Caco-2 (cell line): ENCODE measurements at regions not wholly inside any gene's neighbourhood (a gene's known extent, or its start where the extent isn't known, plus 50 kb on each side); places are given as distances from the start of the nearest gene placed in this dataset.

ENCODE experiments used
- BruUV-seq: library from RNA; stranded (reverse); fragments of 400-500 nt; replicated peaks from 2 replicates; lab custom pipeline; 2021; lab: Mats Ljungman, UMichigan
- CTCF ChIA-PET: fragments of 300-600 bp; sonication (Branson Sonifier 250); formaldehyde crosslinking; loops from one replicate; lab custom pipeline; 2022; ENCODE audit warnings: antibody characterized with exemption; lab: Charles Lee
- POLR2A ChIA-PET: fragments of 300-600 bp; sonication (Branson Sonifier 250); formaldehyde crosslinking; loops from one replicate; lab custom pipeline; 2022; ENCODE audit warnings: antibody characterized with exemption; lab: Charles Lee
- DNase-seq, 2 experiments: peaks; one replicate each; pipeline versions ENCODE4 v3.0.0 to v3.0.0-alpha.2; 2020 to 2022
- H3K27me3 ChIP-seq: replicated peaks from 2 replicates; pipeline ENCODE4 v1.6.0; 2011; ENCODE audit warnings: low read length; ENCODE audit not compliant: control insufficient read depth, insufficient read depth
- H3K36me3 ChIP-seq: 2 replicates; pipeline ENCODE4 v1.5.1; 2011; ENCODE audit warnings: low read length; ENCODE audit not compliant: control insufficient read depth, insufficient read depth
- H3K4me1 ChIP-seq: fragments of 250-450 bp; sonication (Bioruptor Pico); 2 replicates; pipeline ENCODE4 v1.5.1; 2020; ENCODE audit warnings: mild to moderate bottlenecking
- H3K4me3 ChIP-seq: 2 replicates; pipeline ENCODE4 v1.5.1; 2011; ENCODE audit warnings: low read depth, mild to moderate bottlenecking, control low read depth, low read length
- H3K9me3 ChIP-seq: fragments of 250-450 bp; sonication (Bioruptor Pico); 2 replicates; pipeline ENCODE4 v1.5.1; 2020; ENCODE audit warnings: mild to moderate bottlenecking, moderate library complexity
- H3K27ac Mint-ChIP-seq: one replicate; pipeline ENCODE4 v1.8.0; 2022; ENCODE audit warnings: mixed read lengths; ENCODE audit not compliant: unreplicated experiment
- H3K27me3 Mint-ChIP-seq: one replicate; pipeline ENCODE4 v1.8.0; 2022; ENCODE audit warnings: mixed read lengths; ENCODE audit not compliant: insufficient read depth, unreplicated experiment
- H3K36me3 Mint-ChIP-seq: one replicate; pipeline ENCODE4 v1.8.0; 2022; ENCODE audit warnings: mild to moderate bottlenecking, mixed read lengths; ENCODE audit not compliant: insufficient read depth, unreplicated experiment
- H3K4me1 Mint-ChIP-seq: one replicate; pipeline ENCODE4 v1.8.0; 2022; ENCODE audit warnings: low read depth, mixed read lengths; ENCODE audit not compliant: unreplicated experiment
- H3K4me3 Mint-ChIP-seq: one replicate; pipeline ENCODE4 v1.8.0; 2022; ENCODE audit warnings: mild to moderate bottlenecking, moderate library complexity, mixed read lengths; ENCODE audit not compliant: unreplicated experiment
- H3K9me3 Mint-ChIP-seq: one replicate; pipeline ENCODE4 v1.8.0; 2022; ENCODE audit warnings: mixed read lengths; ENCODE audit not compliant: unreplicated experiment
- CTCF ChIP-seq, 2 experiments: fragments of 200-600 bp in 1 of 2; IDR thresholded peaks; 1 replicate in 1 of 2; 2 replicates in 1 of 2; pipeline versions ENCODE4 v1.5.1 to v1.8.0; 2011 to 2022; ENCODE audit warnings: antibody characterized with exemption in 1 of 2, control low read depth in 1 of 2, inconsistent platforms in 1 of 2, low read depth in 1 of 2, low read length in 1 of 2, mild to moderate bottlenecking in 1 of 2, moderate library complexity in 1 of 2; ENCODE audit not compliant: insufficient read depth in 1 of 2, severe bottlenecking in 1 of 2, unreplicated experiment in 1 of 2
- intact Hi-C: fragments of 100-400 bp; cut with micrococcal nuclease; formaldehyde crosslinking; loops from one replicate; pipeline ENCODE4 v1.10.0; 2022; ENCODE audit not compliant: unreplicated experiment

GRCh38 chr20:5471368-5471767, 139.4 kb downstream of the GPCPD1 start:
- Mint-ChIP-seq H3K36me3 (no peaks in the 10 kb centered on the region), H3K9me3 (no peaks in the 10 kb centered on the region), H3K4me3 (no peak overlapping the region), H3K27ac (no peak overlapping the region), H3K4me1 (no peaks in the 10 kb centered on the region), H3K27me3 (peaks cover 4% of the 10 kb centered on the region)
- no peak for TF ChIP-seq CTCF (IDR thresholded peaks at IDR 0.05; ENCODE audit: insufficient read depth in 1 of 2, low read depth in 1 of 2, low read length in 1 of 2, severe bottlenecking in 1 of 2, unreplicated experiment in 1 of 2)
- H3K4me3 ChIP-seq = no peak overlapping the region
- H3K4me1 ChIP-seq = no peaks in the 10 kb centered on the region
- no peaks in the 10 kb centered on the region for H3K36me3 ChIP-seq
- ChIA-PET POLR2A (no interaction called here), CTCF (no interaction called here)
- no peak for DNase-seq
- BruUV-seq = no TSS peak
- intact Hi-C loops = no loop called here
- no peaks in the 10 kb centered on the region for H3K9me3 ChIP-seq
- no peaks in the 10 kb centered on the region; the same call in 1 of the 2 replicates for H3K27me3 ChIP-seq

GRCh38 chr20:5470943-5471342, 139.9 kb downstream of the GPCPD1 start:
- intact Hi-C loops = no loop called here
- no peak for TF ChIP-seq CTCF (IDR thresholded peaks at IDR 0.05; ENCODE audit: insufficient read depth in 1 of 2, low read depth in 1 of 2, low read length in 1 of 2, severe bottlenecking in 1 of 2, unreplicated experiment in 1 of 2)
- Mint-ChIP-seq H3K27ac (no peak overlapping the region), H3K36me3 (no peaks in the 10 kb centered on the region), H3K27me3 (peaks cover 4% of the 10 kb centered on the region), H3K4me1 (no peaks in the 10 kb centered on the region), H3K9me3 (no peaks in the 10 kb centered on the region), H3K4me3 (no peak overlapping the region)
- DNase-seq = no peak
- BruUV-seq = no TSS peak
- ChIA-PET POLR2A (no interaction called here), CTCF (no interaction called here)
- H3K9me3 ChIP-seq = no peaks in the 10 kb centered on the region
- H3K36me3 ChIP-seq = no peaks in the 10 kb centered on the region
- no peak overlapping the region for H3K4me3 ChIP-seq
- H3K27me3 ChIP-seq = no peaks in the 10 kb centered on the region; the same call in 1 of the 2 replicates
- H3K4me1 ChIP-seq = no peaks in the 10 kb centered on the region

GRCh38 chr20:5470458-5470857, 140.3 kb downstream of the GPCPD1 start:
- H3K4me3 ChIP-seq = no peak overlapping the region
- H3K27me3 Mint-ChIP-seq = peaks cover 7% of the 10 kb centered on the region
- ChIA-PET CTCF (no interaction called here), POLR2A (no interaction called here)
- no peak overlapping the region for H3K4me3 Mint-ChIP-seq
- no peaks in the 10 kb centered on the region for H3K36me3 ChIP-seq
- H3K4me1 Mint-ChIP-seq = no peaks in the 10 kb centered on the region
- H3K4me1 ChIP-seq = no peaks in the 10 kb centered on the region
- TF ChIP-seq CTCF (IDR thresholded peaks at IDR 0.05; ENCODE audit: insufficient read depth in 1 of 2, low read depth in 1 of 2, low read length in 1 of 2, severe bottlenecking in 1 of 2, unreplicated experiment in 1 of 2) = no peak
- intact Hi-C loops = no loop called here
- DNase-seq = no peak
- BruUV-seq = no TSS peak
- no peaks in the 10 kb centered on the region; the same call in 1 of the 2 replicates for H3K27me3 ChIP-seq
- no peaks in the 10 kb centered on the region for H3K9me3 Mint-ChIP-seq
- no peaks in the 10 kb centered on the region for H3K36me3 Mint-ChIP-seq
- no peaks in the 10 kb centered on the region for H3K9me3 ChIP-seq
- no peak overlapping the region for H3K27ac Mint-ChIP-seq
